OCI-LY1 (cell line): ENCODE measurements at regions not wholly inside any gene's neighbourhood (a gene's known extent, or its start where the extent isn't known, plus 50 kb on each side); places are given as distances from the start of the nearest gene placed in this dataset.
"Not testable (repeated sequence)": the region's sequence is repeated elsewhere in the genome, so short reads cannot be mapped to it uniquely, and the experiment has no call there.

ENCODE experiments used
- H2AFZ ChIP-seq: fragments of 200-600 bp; sonication (generic), shearing (Covaris generic); 2 replicates; pipeline ENCODE4 v1.6.0; 2014; ENCODE audit warnings: antibody characterized with exemption, mild to moderate bottlenecking, low read length
- H3F3A ChIP-seq: fragments of 200-600 bp; sonication (generic), shearing (Covaris generic); 2 replicates; pipeline ENCODE4 v1.6.0; 2014; ENCODE audit warnings: mild to moderate bottlenecking, antibody characterized with exemption, low read length, moderate library complexity; ENCODE audit not compliant: insufficient read depth
- H3K27ac ChIP-seq: fragments of 200-600 bp; sonication (generic); 2 replicates; pipeline ENCODE4 v1.5.1; 2014; ENCODE audit warnings: low read length, mixed run types, mild to moderate bottlenecking, low read depth; ENCODE audit not compliant: poor library complexity, severe bottlenecking
- H3K27me3 ChIP-seq: fragments of 200-600 bp; sonication (generic); 2 replicates; pipeline ENCODE4 v1.6.0; 2014; ENCODE audit warnings: antibody characterized with exemption, mild to moderate bottlenecking, low read length, moderate library complexity; ENCODE audit not compliant: insufficient read depth
- H3K36me3 ChIP-seq: fragments of 200-600 bp; sonication (generic); 2 replicates; pipeline ENCODE4 v1.6.1; 2014; ENCODE audit warnings: mild to moderate bottlenecking, antibody characterized with exemption, low read length, moderate library complexity, mixed read lengths; ENCODE audit not compliant: insufficient read depth
- H3K4me1 ChIP-seq: fragments of 200-600 bp; sonication (generic); 2 replicates; pipeline ENCODE4 v1.5.1; 2014; ENCODE audit warnings: mild to moderate bottlenecking, low read length, moderate library complexity; ENCODE audit not compliant: insufficient read depth, severe bottlenecking
- H3K4me2 ChIP-seq: fragments of 200-600 bp; sonication (generic), shearing (Covaris generic); 2 replicates; pipeline ENCODE4 v1.6.1; 2014; ENCODE audit warnings: low read length
- H3K4me3 ChIP-seq: fragments of 200-600 bp; sonication (generic); 2 replicates; pipeline ENCODE4 v1.5.1; 2014; ENCODE audit warnings: low read length, low read depth, mild to moderate bottlenecking, mixed read lengths; ENCODE audit not compliant: poor library complexity, severe bottlenecking
- H3K79me2 ChIP-seq: fragments of 200-600 bp; shearing (Covaris generic); 2 replicates; pipeline ENCODE4 v1.6.1; 2016; ENCODE audit warnings: mixed run types, low read length, mixed read lengths; ENCODE audit not compliant: insufficient read depth
- H3K9ac ChIP-seq: fragments of 200-600 bp; sonication (generic), shearing (Covaris generic); 2 replicates; pipeline ENCODE4 v1.6.1; 2014; ENCODE audit warnings: mild to moderate bottlenecking, low read length, mixed read lengths
- H3K9me2 ChIP-seq: fragments of 200-600 bp; sonication (generic), shearing (Covaris generic); 2 replicates; pipeline ENCODE4 v1.6.1; 2014; ENCODE audit warnings: low read depth, mild to moderate bottlenecking, low read length, mixed read lengths
- H3K9me3 ChIP-seq: fragments of 200-600 bp; shearing (Covaris generic); 2 replicates; pipeline ENCODE4 v1.6.1; 2014; ENCODE audit warnings: low read length, mixed read lengths
- H4K20me1 ChIP-seq: fragments of 200-600 bp; sonication (generic), shearing (Covaris generic); 2 replicates; pipeline ENCODE4 v1.6.0; 2016; ENCODE audit warnings: mild to moderate bottlenecking, low read length; ENCODE audit not compliant: insufficient read depth
- CTCF ChIP-seq: fragments of 200-600 bp; sonication (generic), shearing (Covaris generic); IDR thresholded peaks from 2 replicates; pipeline ENCODE4 v1.5.1; 2017; ENCODE audit warnings: mild to moderate bottlenecking, antibody characterized with exemption, low read length, moderate library complexity, mixed read lengths
- EZH2 ChIP-seq: fragments of 200-600 bp; sonication (generic), shearing (Covaris generic); IDR thresholded peaks from 2 replicates; pipeline ENCODE4 v1.8.0; 2017; ENCODE audit warnings: borderline replicate concordance, mixed run types, mild to moderate bottlenecking, antibody characterized with exemption, low read length, moderate library complexity, mixed read lengths

DNA sequence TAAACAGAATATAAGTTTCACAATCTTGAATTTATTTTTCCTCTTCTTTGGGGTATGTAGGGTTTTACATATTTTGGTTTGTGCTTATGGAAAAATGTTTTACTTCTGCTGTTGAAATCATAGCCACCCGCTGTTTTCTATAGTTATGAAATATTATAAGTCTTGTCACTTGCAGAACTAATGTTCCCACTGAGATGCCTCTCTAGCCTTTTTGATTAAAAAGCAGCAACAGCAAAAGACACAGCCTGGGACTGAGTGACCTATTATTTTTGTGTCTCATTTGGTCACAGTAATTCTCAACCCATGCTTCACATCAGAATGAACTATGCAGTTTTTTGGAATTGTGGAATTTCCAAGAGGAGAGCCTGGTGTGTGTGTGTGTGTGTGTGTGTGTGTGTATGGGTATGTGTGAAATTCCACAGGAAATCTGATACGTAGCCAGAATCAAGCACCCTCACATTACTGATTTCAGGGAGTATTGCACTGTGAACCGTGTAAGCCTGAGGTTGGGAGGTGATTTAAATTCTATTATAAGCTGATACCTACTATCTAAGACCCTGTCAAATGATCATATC lies 55.7 kb upstream of the FRMD6 start:
- no peaks in the 10 kb centered on the region for H3K79me2 ChIP-seq
- H2AFZ ChIP-seq: no peak overlapping the region
- H3K36me3 ChIP-seq: no peaks in the 10 kb centered on the region
- H3K9me2 ChIP-seq: no peaks in the 10 kb centered on the region
- no peaks in the 10 kb centered on the region for H3K9me3 ChIP-seq
- no peak overlapping the region for H3K4me3 ChIP-seq
- no peak for TF ChIP-seq CTCF
- H3K4me2 ChIP-seq: no peak overlapping the region
- no peaks in the 10 kb centered on the region for H4K20me1 ChIP-seq
- no peak overlapping the region for H3K27ac ChIP-seq
- H3K27me3 ChIP-seq: no peaks in the 10 kb centered on the region
- no peaks in the 10 kb centered on the region for H3K4me1 ChIP-seq
- no peak overlapping the region for H3K9ac ChIP-seq
- H3F3A ChIP-seq: no peaks in the 10 kb centered on the region

DNA sequence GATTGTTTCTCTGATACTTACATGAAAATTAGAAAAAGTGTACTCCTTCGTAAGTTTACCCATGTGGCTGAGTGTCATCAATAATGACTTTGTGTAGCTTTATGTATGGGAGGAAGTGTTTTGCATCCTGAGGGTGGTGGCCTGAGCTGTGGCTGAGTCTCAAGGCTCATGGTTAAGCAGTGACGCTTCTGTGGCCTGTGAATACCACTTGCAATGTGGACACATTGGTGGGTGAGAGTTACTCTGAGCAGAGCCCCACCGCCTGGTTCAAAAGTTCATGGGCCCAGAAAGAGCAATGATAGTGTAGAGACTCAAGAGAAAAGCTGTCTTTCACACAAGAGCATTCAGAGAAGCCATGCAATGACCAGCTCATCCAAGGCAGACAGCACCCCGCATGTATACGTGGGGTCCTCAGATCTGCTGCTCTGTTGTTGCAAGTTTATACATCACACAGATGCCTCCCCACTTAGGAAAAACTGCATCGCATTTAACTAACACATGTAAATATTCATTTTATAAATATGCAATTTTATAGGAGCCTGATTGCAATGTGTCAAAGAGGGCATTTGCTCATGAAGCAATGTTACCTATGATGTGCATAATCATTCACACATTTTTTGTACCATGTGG lies 55.1 kb upstream of the FRMD6 start:
- Histone ChIP-seq H3K4me2 (no peak overlapping the region), H3K27me3 (no peaks in the 10 kb centered on the region), H3K27ac (no peak overlapping the region), H3F3A (no peaks in the 10 kb centered on the region), H3K4me3 (no peak overlapping the region), H3K36me3 (no peaks in the 10 kb centered on the region), H3K9me2 (no peaks in the 10 kb centered on the region), H4K20me1 (no peaks in the 10 kb centered on the region), H2AFZ (no peak overlapping the region), H3K79me2 (no peaks in the 10 kb centered on the region), H3K4me1 (no peaks in the 10 kb centered on the region), H3K9ac (no peak overlapping the region), H3K9me3 (no peaks in the 10 kb centered on the region)
- TF ChIP-seq EZH2 (no peak), CTCF (no peak)

GRCh38 chr14:51597261-51598001 lies 54.3 kb upstream of the FRMD6 start:
- Histone ChIP-seq H3K9me2 (no peaks in the 10 kb centered on the region), H3K9ac (no peak overlapping the region)

DNA sequence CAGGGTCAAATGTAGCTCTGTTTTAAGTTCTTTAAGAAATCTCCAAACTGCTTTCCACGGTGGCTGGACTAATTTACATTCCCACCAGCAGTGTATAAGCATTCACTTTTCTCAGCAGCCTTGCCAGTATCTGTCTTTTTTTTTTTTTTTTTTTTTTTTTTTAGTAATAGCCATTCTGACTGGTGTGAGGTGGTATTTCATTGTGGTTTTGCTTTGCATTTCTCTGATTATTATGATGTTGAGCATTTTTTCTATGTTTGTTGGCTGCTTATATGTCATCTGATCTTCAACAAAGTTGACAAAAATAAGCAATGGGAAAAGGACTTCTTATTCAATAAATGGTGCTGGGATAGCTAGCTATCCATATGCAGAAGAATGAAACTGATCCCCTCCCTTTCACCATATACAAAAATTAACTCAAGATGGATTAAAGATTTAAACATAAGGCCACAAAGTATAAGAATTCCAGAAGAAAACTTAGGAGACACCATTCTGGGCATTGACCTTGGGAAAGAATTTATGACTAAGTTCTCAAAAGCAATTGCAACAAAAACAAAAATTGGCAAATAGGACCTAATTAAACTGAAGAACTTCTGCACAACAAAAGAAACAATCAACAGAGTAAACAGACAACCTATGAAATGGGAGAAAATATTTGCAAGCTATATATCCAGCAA lies 52.6 kb upstream of the FRMD6 start:
- H3K36me3 ChIP-seq, H3K9me2 ChIP-seq, H3F3A ChIP-seq: not testable (repeated sequence)

More at GRCh38 chr14:51597261-51598001, 54.3 kb upstream of the FRMD6 start:
- no peak overlapping the region for H3K27ac ChIP-seq
- no peaks in the 10 kb centered on the region for H3F3A ChIP-seq
- H3K36me3 ChIP-seq: no peaks in the 10 kb centered on the region
- TF ChIP-seq EZH2 (no peak), CTCF (no peak)
- no peak overlapping the region for H2AFZ ChIP-seq
- H3K4me3 ChIP-seq: no peak overlapping the region
- no peaks in the 10 kb centered on the region for H3K4me1 ChIP-seq
- H3K9me3 ChIP-seq: no peaks in the 10 kb centered on the region
- H3K27me3 ChIP-seq: no peaks in the 10 kb centered on the region
- H3K79me2 ChIP-seq: no peaks in the 10 kb centered on the region
- no peak overlapping the region for H3K4me2 ChIP-seq
- no peaks in the 10 kb centered on the region for H4K20me1 ChIP-seq

More for the DNA sequence above, 52.6 kb upstream of the FRMD6 start:
- H3K4me2 ChIP-seq, H3K27me3 ChIP-seq, H3K79me2 ChIP-seq, H3K9ac ChIP-seq, H3K4me3 ChIP-seq, H3K9me3 ChIP-seq, H4K20me1 ChIP-seq, H3K27ac ChIP-seq, H3K4me1 ChIP-seq, H2AFZ ChIP-seq: not testable (repeated sequence)
